ENCODE measurements at regions not wholly inside any gene's neighbourhood (a gene's known extent, or its start where the extent isn't known, plus 50 kb on each side); places are given as distances from the start of the nearest gene placed in this dataset.
"Not testable (repeated sequence)": the region's sequence is repeated elsewhere in the genome, so short reads cannot be mapped to it uniquely, and the experiment has no call there.

GRCh38 chr1:120465900-120466299, 51.1 kb downstream of the NBPF8 start:
- DNase-seq, result not testable (repeated sequence)

GRCh38 chr1:120477663-120478062, 62.8 kb downstream of the NBPF8 start:
- not testable (repeated sequence) for DNase-seq

GRCh38 chr1:120478400-120478799, 63.6 kb downstream of the NBPF8 start:
- DNase-seq, result peak in 1 of 51 donors; percentile 1

- DNase-seq, result not testable (repeated sequence)
Measured at GRCh38 chr1:120487542-120487941, 72.7 kb downstream of the NBPF8 start.

GRCh38 chr1:120489217-120489616, 74.4 kb downstream of the NBPF8 start:
- DNase-seq, result not testable (repeated sequence)

- not testable (repeated sequence) for DNase-seq
Measured at GRCh38 chr1:120497145-120497544, 82.3 kb downstream of the NBPF8 start.

GRCh38 chr1:120503284-120503683, 88.4 kb downstream of the NBPF8 start:
- DNase-seq, result not testable (repeated sequence)

GRCh38 chr1:120506352-120506751, 91.5 kb downstream of the NBPF8 start:
- not testable (repeated sequence) for DNase-seq

GRCh38 chr1:120508351-120508750, 93.5 kb downstream of the NBPF8 start:
- not testable (repeated sequence) for DNase-seq

- DNase-seq, result peak in 1 of 51 donors; percentile 1
Measured at GRCh38 chr1:120509258-120509657, 94.4 kb downstream of the NBPF8 start.

GRCh38 chr1:120513099-120513498, 98.3 kb downstream of the NBPF8 start:
- not testable (repeated sequence) for DNase-seq

GRCh38 chr1:120513531-120513930, 98.7 kb downstream of the NBPF8 start:
- not testable (repeated sequence) for DNase-seq

- DNase-seq, result not testable (repeated sequence)
Measured at GRCh38 chr1:120519196-120519595, 104.4 kb downstream of the NBPF8 start.

GRCh38 chr1:120524416-120524815, 109.6 kb downstream of the NBPF8 start:
- DNase-seq, result not testable (repeated sequence)

GRCh38 chr1:120525386-120525785, 110.6 kb downstream of the NBPF8 start:
- DNase-seq, result not testable (repeated sequence)

GRCh38 chr1:120529475-120530089, 114.7 kb downstream of the NBPF8 start:
- DNase-seq, result not testable (repeated sequence)

GRCh38 chr1:120531455-120531854, 116.6 kb downstream of the NBPF8 start:
- not testable (repeated sequence) for DNase-seq

GRCh38 chr1:120534361-120535047, 119.7 kb downstream of the NBPF8 start:
- not testable (repeated sequence) for DNase-seq

GRCh38 chr1:120535052-120535451, 120.2 kb downstream of the NBPF8 start:
- not testable (repeated sequence) for DNase-seq

- not testable (repeated sequence) for DNase-seq
Measured at GRCh38 chr1:120541394-120541793, 126.6 kb downstream of the NBPF8 start.

- not testable (repeated sequence) for DNase-seq
Measured at GRCh38 chr1:120542365-120542764, 127.5 kb downstream of the NBPF8 start.

- DNase-seq, result not testable (repeated sequence)
Measured at GRCh38 chr1:120542940-120543339, 128.1 kb downstream of the NBPF8 start.

- not testable (repeated sequence) for DNase-seq
Measured at GRCh38 chr1:120544434-120544833, 129.6 kb downstream of the NBPF8 start.

Measured in hypothalamus (tissue), 51 donors.